Heart right ventricle (tissue), 16 donors: ENCODE measurements at regions not wholly inside any gene's neighbourhood (a gene's known extent, or its start where the extent isn't known, plus 50 kb on each side); places are given as distances from the start of the nearest gene placed in this dataset.

Experiments
- ATAC-seq, 8 donors: fragments of 200-7000 bp; cut with Tn5 transposase; one replicate each; pipeline ENCODE4 v1.9.1; 2020; ENCODE audit warnings: mild to moderate bottlenecking in 8 of 8, moderate library complexity in 8 of 8, moderate number of reproducible peaks in 1 of 8
- DNase-seq, 2 donors: peaks; one replicate each; pipeline ENCODE4 v3.0.0-alpha.2; 2020
- H3K27ac ChIP-seq, 10 donors: fragments of 200-600 bp; sonication (generic) in 2 of 10; one replicate each; pipeline versions ENCODE4 v1.5.0 to v1.8.0; 2020 to 2022; ENCODE audit warnings: mild to moderate bottlenecking in 3 of 10
- H3K27me3 ChIP-seq, 7 donors: fragments of 200-600 bp; one replicate each; pipeline ENCODE4 v1.8.0; 2021 to 2022; ENCODE audit warnings: mild to moderate bottlenecking in 2 of 7
- H3K36me3 ChIP-seq, 9 donors: fragments of 200-600 bp; sonication (generic) in 1 of 9; one replicate each; pipeline versions ENCODE4 v1.5.0 to v1.8.0; 2020 to 2022; ENCODE audit warnings: mild to moderate bottlenecking in 2 of 9
- H3K4me1 ChIP-seq, 9 donors: fragments of 200-600 bp; sonication (generic) in 1 of 9; one replicate each; pipeline versions ENCODE4 v1.5.0 to v1.8.0; 2020 to 2022; ENCODE audit warnings: mild to moderate bottlenecking in 4 of 9
- H3K4me3 ChIP-seq, 10 donors: fragments of 200-600 bp; sonication (generic) in 2 of 10; one replicate each; pipeline versions ENCODE4 v1.5.0 to v1.8.0; 2020 to 2022; ENCODE audit warnings: mild to moderate bottlenecking in 7 of 10, moderate library complexity in 2 of 10
- H3K9me3 ChIP-seq, 11 donors: fragments of 200-600 bp in 10 of 11; sonication (generic) in 2 of 11; one replicate each; pipeline versions ENCODE4 v1.5.0 to v1.8.0; 2013 to 2022; ENCODE audit warnings: mild to moderate bottlenecking in 2 of 11, control low read depth in 1 of 11, moderate library complexity in 1 of 11
- CTCF ChIP-seq, 9 donors: fragments of 200-600 bp; sonication (generic) in 2 of 9; IDR thresholded peaks; one replicate each; pipeline versions ENCODE4 v1.5.0 to v1.8.0; 2021 to 2022; ENCODE audit warnings: antibody characterized with exemption in 9 of 9, mild to moderate bottlenecking in 5 of 9, moderate library complexity in 1 of 9
- WGBS, 2 donors: extraction: QIAGEN DNeasy Blood & Tissue Kit; methylation state at CpG; one replicate each; pipeline ENCODE4 v1.1.7; 2013; ENCODE audit warnings: inconsistent platforms in 1 of 2; 5-methylcytosine and 5-hydroxymethylcytosine counted together
- intact Hi-C, 10 donors: fragments of 100-400 bp; cut with DNase I; formaldehyde crosslinking; loops; one replicate each; pipeline versions ENCODE4 v1.11.1 to v1.14.2; 2022
- donor health status: Arrhythmogenic right ventricular cardiomyopathy.
- donor health status: ischemic (EF 13 %, LVEDD 7.1; RV severe dilation, severe dysfunction).
- donor health status: healthy with polysubstance abuse.
- donor health status: DM: no; HTN: yes; CAD: no.
- donor health status: DM: no; HTN: no; CAD: no.
- donor health status: ischemic (EF 25% LVEDD 6.9; RV normal size, moderate dysfunction).
- donor health status: ischemic (EF 25% LVEDD 5.7; RV mildly dilated, moderate dysfunction).
- donor health status: healthy.
- donor health status: DM: yes; HTN: yes; CAD: no.
- donor health status: Ischemic cardiomyopathy.
- donor health status: ischemic (EF 35%, LVEDD 5.7; RV mildly dilated, moderate dysfunction).
- donor health status: nonischemic (EF 11% LVEDD 7.7; RV severe dilation, severe dysfunction).
- donor health status: DM: yes; HTN: yes; CAD: no.
- donor health status: PGD.
- donor health status: ischemic (EF 29% LVEDD 5.4; RV normal size, mild dysfunction).
- donor health status: nonischemic (EF 23%, LVEDD 6.1; RV moderate dilation, normal function).

- no peak for ATAC-seq
- no peaks in the 10 kb centered on the region for H3K36me3 ChIP-seq
- H3K27me3 ChIP-seq: no peaks in the 10 kb centered on the region
- no peak overlapping the region for H3K27ac ChIP-seq
- WGBS, 2 donors: 71 to 80% methylated on average over 3 of the region's 3 CpGs
- no peak overlapping the region for H3K4me3 ChIP-seq
- H3K4me1 ChIP-seq: no peaks in the 10 kb centered on the region
- no peaks in the 10 kb centered on the region for H3K9me3 ChIP-seq
- no peak for TF ChIP-seq CTCF (IDR thresholded peaks at IDR 0.05)
- DNase-seq: no peak
- intact Hi-C loops: no loop called here
Observed at GRCh38 chr12:73951956-73952703, 585.5 kb upstream of the ATXN7L3B start.

DNA sequence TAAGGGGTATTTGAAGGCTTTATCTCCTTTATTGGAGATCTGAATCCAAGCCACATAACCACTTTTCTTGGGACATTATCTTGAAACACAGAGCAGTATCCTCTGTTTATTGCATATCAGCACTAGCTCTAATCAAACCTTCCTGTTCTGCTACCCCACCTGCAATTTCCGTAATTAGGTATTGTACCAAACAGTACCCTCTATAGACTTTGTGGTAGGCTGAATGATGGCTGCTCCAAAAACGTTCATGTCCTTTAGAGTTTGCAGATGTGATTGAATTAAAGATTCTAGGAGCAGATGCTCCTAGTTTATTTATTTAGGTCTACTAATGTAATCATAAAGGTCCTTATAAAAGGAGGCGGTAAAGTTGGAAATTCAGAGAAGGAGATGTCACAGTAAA is 573.0 kb upstream of the ATXN7L3B start:
- no peaks in the 10 kb centered on the region for H3K9me3 ChIP-seq
- DNase-seq: no peak
- H3K4me3 ChIP-seq: no peak overlapping the region
- ATAC-seq: no peak
- H3K27ac ChIP-seq: no peak overlapping the region
- H3K27me3 ChIP-seq: no peaks in the 10 kb centered on the region
- TF ChIP-seq CTCF (IDR thresholded peaks at IDR 0.05): no peak
- no peaks in the 10 kb centered on the region for H3K36me3 ChIP-seq
- H3K4me1 ChIP-seq: no peaks in the 10 kb centered on the region
- intact Hi-C loops: no loop called here
- WGBS, 2 donors: 73 to 76% methylated on average over 3 of the region's 3 CpGs

DNA sequence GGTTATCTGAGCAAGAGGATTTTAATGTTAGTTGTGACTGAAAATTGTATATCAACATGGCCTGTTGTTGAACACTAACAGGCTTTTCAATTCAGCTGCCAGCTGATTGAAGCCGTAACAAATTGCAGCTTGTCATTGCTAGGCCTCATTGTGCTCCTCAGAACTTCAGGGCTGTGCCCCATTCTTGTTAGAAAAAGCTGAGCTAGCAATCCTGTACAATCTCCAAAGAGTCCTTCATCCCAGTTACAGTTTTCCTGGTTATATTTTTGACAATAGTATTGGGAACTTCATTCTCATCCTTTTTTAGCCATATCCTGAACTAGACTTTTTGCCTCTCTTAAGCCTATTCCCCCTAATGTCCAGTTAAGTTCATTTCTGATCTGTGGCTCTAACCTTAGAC is 564.1 kb upstream of the ATXN7L3B start:
- no peak for ATAC-seq
- no peaks in the 10 kb centered on the region for H3K4me1 ChIP-seq
- no peak overlapping the region for H3K4me3 ChIP-seq
- H3K9me3 ChIP-seq: peaks cover 0 to 20% (median 0%) of the 10 kb centered on the region in 11 donors
- intact Hi-C loops: no loop called here
- no peaks in the 10 kb centered on the region for H3K36me3 ChIP-seq
- WGBS, 2 donors: 77 to 79% methylated on average over 1 of the region's 1 CpG
- TF ChIP-seq CTCF (IDR thresholded peaks at IDR 0.05): no peak
- no peaks in the 10 kb centered on the region for H3K27me3 ChIP-seq
- no peak for DNase-seq
- no peak overlapping the region for H3K27ac ChIP-seq

GRCh38 chr12:73984552-73984951 is 553.1 kb upstream of the ATXN7L3B start:
- Histone ChIP-seq H3K4me3 (no peak overlapping the region), H3K27me3 (no peaks in the 10 kb centered on the region), H3K27ac (no peak overlapping the region), H3K9me3 (peaks cover 0 to 11% (median 0%) of the 10 kb centered on the region in 11 donors), H3K36me3 (no peaks in the 10 kb centered on the region), H3K4me1 (no peaks in the 10 kb centered on the region)
- TF ChIP-seq CTCF (IDR thresholded peaks at IDR 0.05): no peak
- WGBS, 2 donors: 97 to 100% methylated on average over 1 of the region's 1 CpG
- no peak for ATAC-seq
- intact Hi-C loops: no loop called here
- DNase-seq: no peak
